Skin of body (tissue), 1 donor: ENCODE measurements at regions not wholly inside any gene's neighbourhood (a gene's known extent, or its start where the extent isn't known, plus 50 kb on each side); places are given as distances from the start of the nearest gene placed in this dataset.

Experiments used
- DNase-seq: peaks from one replicate; lab custom pipeline; 2025; lab: John Stamatoyannopoulos, UW

DNA sequence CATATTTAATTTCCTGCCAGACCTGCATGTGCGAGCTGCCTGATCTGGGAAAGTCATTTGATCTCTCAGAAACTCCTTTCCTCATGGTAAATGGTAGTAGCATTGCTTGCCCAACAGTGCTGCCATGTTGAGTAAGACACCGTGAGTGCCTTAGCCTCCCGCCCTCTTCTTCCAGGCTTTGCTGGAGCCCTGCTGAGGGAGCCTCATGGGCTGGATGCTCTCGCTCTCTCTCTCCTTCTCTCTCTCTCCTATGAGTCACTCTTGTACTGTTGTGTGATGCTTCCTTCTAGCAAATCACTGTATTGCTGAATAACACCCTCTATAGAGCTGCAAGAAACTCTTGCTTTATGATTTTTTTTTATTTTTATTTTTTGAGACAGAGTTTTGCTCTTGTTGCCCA lies 365.5 kb downstream of the UQCRFS1 start:
- no peak for DNase-seq

GRCh38 chr19:28846094-28846812 lies 366.7 kb downstream of the UQCRFS1 start:
- no peak for DNase-seq

GRCh38 chr19:28843761-28844492 lies 369.0 kb downstream of the UQCRFS1 start:
- no peak for DNase-seq

DNA sequence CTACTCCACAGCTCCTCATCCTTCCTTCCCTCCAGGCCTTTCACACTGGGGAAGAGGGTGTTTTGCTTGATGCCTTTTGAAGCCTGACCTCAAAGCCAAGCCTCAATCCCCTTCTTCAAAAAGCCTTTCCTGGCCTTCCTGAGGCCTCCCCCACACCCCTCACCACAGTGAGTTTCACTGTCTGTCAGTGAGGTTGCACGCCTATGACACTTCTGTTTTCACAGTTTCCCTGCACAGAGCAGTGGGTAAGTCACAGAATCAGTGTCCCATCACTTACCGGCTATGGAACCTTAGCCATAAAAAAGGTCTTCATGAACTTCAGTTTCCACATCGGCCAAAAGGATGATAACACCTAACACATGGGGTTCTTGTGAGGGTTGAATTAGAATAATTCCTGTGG lies 371.4 kb downstream of the UQCRFS1 start:
- DNase-seq, result no peak

DNA sequence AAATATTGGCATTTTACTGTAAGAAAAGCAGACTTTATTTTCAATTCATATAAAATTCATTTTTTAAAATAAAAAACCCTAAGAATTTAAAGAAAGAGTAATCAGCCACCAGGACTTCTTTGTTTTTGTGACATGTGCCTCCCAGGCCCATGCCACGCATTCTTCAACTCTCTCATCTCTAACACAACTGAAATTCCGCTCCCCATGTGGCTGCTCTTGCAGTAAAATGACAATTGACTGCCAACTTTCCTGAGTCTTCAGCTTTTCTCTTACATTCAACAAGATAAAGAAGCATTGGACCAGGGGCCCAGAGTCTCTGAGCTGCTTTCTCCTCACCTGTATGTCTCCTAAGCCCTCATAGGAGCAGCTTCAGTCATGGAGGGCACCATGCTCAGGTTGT lies 372.1 kb downstream of the UQCRFS1 start:
- DNase-seq, result no peak

DNA sequence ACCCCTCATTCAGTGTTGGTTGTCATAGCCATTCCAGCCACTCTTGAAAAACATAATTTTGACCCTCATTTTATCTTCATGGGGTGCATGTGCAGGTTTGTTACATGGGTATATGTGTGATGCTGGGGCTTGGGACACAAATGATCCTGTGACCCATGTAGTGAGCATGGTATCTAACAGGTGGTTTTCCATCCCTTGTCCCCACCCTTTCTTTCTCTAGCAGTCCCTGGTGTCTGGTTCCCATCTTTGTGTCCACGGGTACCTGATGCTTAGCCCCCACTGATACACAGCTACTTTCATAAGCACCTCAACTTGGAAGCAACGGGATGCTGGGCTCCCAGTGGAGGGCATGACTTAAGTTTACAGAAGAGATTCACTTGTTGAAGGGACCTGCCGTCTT lies 373.5 kb downstream of the UQCRFS1 start:
- no peak for DNase-seq

DNA sequence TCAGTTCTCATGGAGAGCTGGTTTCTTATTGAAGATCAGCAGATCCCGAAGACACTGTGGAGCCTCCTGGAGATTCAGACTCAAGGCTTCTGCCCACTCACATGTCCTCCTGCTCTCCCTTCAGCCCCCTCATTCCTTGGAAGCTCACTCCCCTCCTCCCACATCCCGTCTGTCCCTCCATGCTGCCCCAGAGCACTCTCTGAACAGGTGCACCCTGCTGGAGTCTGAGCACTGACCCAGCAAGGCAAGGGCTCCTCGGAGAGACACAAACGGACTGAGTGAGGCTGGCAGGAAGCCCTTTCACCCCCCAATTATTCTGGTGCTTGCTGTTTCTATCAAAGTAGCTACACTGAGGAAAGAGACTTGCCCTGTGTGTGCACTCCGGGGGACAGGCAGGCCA lies 374.0 kb downstream of the UQCRFS1 start:
- DNase-seq, result no peak

DNA sequence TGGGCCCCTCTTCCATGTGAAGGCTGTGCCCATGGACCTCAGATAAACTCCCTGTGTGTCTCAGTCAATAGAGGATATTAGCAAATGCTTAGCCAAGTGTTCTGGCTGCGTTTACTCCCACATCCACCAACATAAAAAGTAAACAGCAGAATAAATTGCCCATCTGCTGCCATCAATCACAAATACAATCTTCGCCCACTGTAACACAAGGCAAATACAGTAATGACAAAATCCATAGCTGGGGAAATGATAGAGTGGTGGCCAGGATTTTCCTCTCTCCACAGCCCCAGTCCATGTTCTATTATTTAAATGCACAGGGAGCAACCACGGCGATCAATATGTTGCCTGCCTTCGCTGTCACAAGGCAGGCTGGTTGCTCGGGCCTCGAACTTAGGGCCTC lies 376.5 kb downstream of the UQCRFS1 start:
- no peak for DNase-seq

DNA sequence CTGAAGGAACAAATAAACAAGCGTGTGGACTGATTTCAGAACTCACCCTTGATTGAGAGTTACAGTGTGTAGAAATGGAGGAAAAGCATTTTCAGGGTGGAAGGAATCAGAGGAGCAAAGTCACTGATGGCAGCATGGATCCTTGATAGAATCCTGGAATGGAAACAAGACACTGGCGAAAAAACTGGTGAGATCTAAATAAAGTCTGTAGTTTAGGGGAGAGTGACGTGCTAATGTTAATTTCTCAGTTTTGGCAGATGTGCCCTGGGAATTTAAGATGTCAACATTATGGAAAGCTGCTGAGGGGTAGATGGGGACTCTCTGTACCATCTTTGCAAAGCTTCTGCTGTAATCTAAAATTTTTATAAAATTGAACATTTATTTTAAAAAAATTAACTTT lies 378.0 kb downstream of the UQCRFS1 start:
- no peak for DNase-seq

GRCh38 chr19:28831462-28831861 lies 381.5 kb downstream of the UQCRFS1 start:
- DNase-seq, result no peak

- no peak for DNase-seq
These were observed 383.2 kb downstream of the UQCRFS1 start for GRCh38 chr19:28829762-28830161.

- no peak for DNase-seq
These were observed 383.6 kb downstream of the UQCRFS1 start for GRCh38 chr19:28829359-28829758.

GRCh38 chr19:28828276-28828870 lies 384.6 kb downstream of the UQCRFS1 start:
- no peak for DNase-seq

DNA sequence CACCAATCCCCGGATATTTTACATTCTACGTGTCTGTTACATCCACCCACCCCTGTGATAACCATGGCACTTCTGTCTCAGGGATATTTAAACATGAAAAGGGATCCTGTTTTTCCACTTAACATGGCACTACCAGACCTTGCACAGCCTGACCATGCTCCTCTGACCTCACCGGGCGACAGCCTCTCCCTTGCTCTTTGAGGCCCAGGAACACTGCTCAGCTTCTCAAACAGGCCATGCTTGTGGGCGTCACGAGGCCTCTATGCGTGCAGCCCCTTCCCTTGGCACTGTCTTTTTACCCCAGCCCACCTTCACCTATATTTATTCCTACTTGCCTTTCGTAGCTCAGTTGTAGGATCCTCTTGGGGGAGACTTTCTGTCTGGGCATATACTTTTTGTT lies 385.6 kb downstream of the UQCRFS1 start:
- no peak for DNase-seq

DNA sequence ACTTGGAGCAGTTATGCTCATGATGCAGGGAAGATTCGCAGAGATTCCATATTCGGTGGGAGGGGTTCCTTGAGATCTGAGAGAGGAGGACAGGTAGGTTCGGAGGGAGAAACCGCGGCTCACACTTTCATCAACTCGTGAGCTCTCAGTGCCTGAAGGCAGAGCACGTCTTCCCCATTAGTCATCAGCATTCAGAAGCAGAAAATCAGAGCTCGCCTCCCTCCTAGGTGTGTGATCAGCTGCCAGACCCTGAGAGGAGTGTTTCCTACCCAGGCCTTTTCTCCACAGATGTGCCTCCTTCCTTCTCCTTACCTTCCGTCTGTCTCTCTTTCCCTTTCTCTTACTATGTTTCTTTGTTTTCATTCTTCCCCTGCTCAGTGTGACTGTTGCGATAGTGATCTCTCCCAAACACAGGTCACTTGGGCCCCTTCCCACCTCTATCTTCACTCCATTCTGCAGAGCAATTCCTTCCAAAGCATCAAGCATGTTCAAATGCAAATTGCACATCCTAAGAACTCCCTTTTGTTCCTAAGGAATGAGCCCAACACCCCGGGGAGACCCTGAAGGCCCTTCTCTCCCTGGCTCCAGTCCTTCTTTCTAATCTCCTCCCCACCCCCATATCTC lies 389.5 kb downstream of the UQCRFS1 start:
- DNase-seq, result no peak

GRCh38 chr19:28820289-28820688 lies 392.7 kb downstream of the UQCRFS1 start:
- no peak for DNase-seq

DNA sequence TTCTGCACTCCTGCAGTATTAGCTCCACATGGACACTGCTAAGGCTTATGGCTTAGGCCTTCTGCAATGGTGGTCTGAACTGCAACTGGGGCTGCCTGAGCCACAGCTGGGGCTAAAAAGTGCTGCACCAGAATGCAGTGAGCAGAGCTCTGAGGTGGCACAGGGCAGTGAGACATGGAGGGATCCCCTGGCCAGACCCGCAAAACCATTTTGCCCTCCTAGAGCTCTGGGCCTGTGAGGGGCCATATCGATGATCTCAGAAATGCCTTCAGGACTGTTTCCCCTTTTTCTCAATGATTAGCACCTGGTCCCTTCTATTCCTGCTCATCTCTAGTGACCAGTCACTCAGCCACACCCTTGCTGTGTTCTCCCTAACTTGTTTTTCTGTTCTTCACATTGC lies 397.7 kb downstream of the UQCRFS1 start:
- DNase-seq, result no peak

GRCh38 chr19:28794301-28794700 lies 418.6 kb downstream of the UQCRFS1 start:
- DNase-seq, result no peak

- DNase-seq, result no peak
These were observed 419.4 kb downstream of the UQCRFS1 start for GRCh38 chr19:28793391-28794168.

GRCh38 chr19:28785971-28786370 lies 427.0 kb downstream of the UQCRFS1 start:
- DNase-seq, result no peak

DNA sequence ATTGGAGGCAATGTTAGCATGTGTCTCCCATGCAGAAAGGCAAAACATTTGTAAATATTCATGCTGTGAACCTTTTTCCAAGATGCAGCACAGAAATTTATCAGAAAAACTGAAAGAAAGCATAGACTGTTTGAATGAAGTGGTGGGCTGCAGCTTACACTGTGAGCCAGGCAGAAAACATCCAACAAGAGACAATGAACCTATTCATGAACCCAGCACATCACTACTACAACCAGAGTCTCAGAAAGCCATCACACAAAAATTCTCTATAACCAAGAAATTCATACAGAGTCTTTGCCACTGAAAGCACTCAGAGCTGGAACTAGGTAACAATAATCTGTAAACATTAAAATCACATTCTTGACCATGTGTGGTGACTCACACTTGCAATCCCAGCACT lies 448.9 kb downstream of the UQCRFS1 start:
- DNase-seq, result no peak

- DNase-seq, result no peak
These were observed 466.5 kb downstream of the UQCRFS1 start for GRCh38 chr19:28746478-28746877.
